ENCODE measurements at regions not wholly inside any gene's neighbourhood (a gene's known extent, or its start where the extent isn't known, plus 50 kb on each side); places are given as distances from the start of the nearest gene placed in this dataset.
A peak's percentile ranks its signal among the peaks of the same experiment; 100 is the strongest.

- TF ChIP-seq EGR1 (IDR thresholded peaks at IDR 0.05) (no peak), YY1 (IDR thresholded peaks at IDR 0.05; ENCODE audit: low read depth) (no peak), TAF1 (IDR thresholded peaks at IDR 0.05; ENCODE audit: low read depth) (no peak), EP300 (IDR thresholded peaks at IDR 0.05; ENCODE audit: borderline replicate concordance) (peak; percentile 74; the same call in 1 of the 2 replicates)
These were observed 55.3 kb upstream of the POU4F3 start for GRCh38 chr5:146283344-146283761.

Data from Ishikawa (cell line).